GM21619 (cell line): ENCODE measurements at regions not wholly inside any gene's neighbourhood (a gene's known extent, or its start where the extent isn't known, plus 50 kb on each side); places are given as distances from the start of the nearest gene placed in this dataset.
"Not testable (repeated sequence)": the region's sequence is repeated elsewhere in the genome, so short reads cannot be mapped to it uniquely, and the experiment has no call there.

Source experiments
- ATAC-seq: cut with Tn5 transposase; IDR thresholded peaks from one replicate; pipeline ENCODE4 v1.9.1; 2021; ENCODE audit not compliant: unreplicated experiment

GRCh38 chr17:63249256-63250004, 196.7 kb downstream of the CYB561 start:
- no peak for ATAC-seq

DNA sequence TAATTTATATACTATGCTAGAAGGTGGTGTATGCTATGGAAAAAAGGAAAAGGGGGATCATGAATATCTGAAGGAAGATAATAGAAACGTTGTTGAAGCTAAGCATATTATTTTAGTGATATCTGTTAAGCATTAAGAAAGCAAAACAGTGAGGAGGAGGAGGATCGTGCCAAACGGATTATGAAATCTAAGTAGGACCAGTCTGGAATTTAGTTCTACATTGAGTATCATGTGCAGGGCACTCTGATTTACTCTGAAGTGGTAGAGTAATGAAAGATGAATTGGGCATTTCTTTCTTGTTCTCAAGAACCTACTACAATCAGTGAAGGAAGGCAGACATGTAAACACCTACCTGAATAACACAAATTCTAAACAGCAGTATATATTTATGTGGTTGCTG, 195.3 kb downstream of the CYB561 start:
- no peak for ATAC-seq

DNA sequence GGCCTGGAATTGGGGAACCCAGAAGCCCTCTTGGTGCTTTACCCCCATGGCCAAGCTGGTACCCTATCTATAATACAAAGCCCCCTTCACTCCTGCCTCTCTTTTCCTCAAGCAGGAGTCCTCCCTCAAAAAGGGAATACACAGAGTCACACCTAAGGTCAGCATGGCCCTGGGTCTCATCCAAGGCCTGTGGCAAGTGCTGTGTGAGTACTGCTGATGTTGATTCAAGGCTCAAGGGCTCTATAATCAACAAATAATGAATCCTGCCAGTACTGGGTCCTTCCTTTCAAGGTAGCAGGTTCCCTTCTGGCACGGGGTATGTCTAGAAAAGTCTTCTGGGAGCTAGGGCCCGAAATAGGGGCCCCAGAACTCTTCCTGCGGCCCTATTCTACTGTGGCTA, 187.3 kb downstream of the CYB561 start:
- ATAC-seq: no peak

DNA sequence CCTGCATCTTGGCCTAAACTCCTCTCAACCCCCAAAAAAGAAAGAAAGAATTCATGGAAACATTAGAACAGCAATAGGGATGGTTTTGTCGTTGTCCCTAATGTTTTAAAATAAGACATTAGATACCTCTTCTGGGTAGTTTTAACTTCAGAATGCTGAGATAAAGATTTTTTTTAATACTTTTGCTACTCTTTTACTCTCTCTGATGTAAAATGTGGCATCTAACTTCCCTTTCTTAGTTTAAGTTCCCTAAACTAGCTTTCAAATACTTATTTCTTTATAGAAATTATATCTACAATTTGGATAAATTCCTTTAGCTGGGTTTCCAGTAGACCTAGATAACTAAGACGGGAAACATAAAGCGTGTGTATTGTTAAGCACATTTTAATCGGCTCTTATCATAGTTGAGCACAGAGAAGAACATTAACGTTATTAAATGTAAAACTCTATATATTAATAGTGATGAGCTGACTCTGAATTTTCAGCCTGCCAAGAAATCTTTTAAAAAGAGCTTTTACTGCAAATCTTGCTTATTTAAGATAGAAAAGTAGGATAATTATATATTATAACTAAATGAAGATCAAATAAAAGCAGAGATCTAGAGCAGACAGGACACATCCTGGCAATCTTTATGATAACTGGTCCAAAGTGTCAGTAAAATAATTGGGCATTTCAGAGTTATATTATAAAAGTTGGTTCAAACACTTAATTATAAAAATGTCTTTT, 183.2 kb downstream of the CYB561 start:
- ATAC-seq: no peak

- ATAC-seq: no peak
Observed at GRCh38 chr17:63265526-63265925, 180.6 kb downstream of the CYB561 start.

DNA sequence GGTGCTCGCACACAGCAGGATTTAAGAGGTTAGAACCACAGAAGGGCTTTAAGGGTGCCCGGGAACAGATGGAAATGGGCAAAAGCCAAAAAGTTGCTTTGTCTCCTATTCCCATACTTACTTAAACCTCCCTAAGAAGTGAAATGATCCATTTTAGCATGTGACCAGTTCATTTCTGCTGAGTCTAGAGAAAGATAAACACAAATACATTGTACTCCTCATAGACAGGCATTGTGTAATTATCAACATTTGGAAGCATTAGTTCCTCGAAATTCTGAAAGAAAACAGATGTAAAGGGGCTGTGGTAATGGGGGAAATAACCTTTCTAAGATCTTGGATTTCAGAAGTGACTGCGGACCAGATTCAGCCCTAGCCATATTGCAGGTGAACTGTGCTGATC, 178.3 kb downstream of the CYB561 start:
- ATAC-seq: no peak

DNA sequence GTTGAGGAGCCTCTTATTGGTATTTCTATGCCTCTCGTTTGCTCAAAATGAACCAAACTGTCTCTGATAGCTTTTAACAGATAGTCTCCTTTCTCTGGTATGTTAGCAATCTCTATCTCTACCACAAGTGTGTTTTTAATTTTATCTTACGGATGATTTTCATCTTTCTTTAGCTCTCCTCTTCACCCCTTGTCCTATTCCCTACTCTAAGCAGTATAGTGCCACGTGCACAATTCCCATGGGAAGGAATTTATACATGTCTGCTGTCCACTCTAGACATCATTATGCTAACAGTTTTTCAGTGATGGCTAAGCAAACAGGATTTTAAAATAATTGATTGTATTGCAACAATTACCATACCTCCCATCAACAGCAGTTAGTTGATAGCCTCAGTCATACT, 177.3 kb downstream of the CYB561 start:
- ATAC-seq: no peak

DNA sequence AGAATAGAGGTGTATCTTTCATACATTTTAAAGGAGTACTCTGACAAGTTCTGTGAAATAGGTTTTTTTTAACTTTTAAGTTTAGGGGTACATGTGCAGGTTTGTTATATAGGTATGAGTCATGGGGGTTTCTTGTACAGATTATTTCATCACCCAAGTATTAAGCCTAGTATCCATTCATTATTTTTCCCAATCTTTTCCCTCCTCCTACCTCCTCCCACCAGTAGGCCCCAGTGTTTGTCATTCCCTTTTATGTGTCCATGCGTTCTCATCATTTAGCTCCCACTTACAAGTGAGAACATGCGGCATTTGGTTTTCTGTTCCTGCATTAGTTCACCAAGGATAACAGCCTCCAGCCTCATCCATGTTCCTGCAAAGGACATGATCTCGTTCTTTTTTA, 175.5 kb downstream of the CYB561 start:
- ATAC-seq: no peak

DNA sequence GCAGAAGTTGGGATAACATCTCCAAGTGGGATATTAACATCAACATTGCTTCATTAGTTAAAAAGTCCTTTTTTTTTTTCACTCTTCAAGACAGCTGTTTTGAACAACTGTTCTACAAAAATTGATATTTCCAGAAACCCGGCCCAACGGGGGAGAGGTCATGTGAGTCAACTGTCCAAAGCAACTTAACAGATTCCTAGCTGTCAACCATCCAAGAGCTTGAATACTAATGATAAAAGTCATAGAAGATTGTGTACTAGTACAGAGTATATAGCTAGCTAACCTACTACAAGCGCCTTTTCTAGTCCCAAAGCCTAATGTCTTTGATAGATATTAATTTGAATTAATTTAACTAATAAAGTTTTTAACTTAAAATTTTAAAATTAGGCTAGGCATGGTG, 172.0 kb downstream of the CYB561 start:
- ATAC-seq: no peak

DNA sequence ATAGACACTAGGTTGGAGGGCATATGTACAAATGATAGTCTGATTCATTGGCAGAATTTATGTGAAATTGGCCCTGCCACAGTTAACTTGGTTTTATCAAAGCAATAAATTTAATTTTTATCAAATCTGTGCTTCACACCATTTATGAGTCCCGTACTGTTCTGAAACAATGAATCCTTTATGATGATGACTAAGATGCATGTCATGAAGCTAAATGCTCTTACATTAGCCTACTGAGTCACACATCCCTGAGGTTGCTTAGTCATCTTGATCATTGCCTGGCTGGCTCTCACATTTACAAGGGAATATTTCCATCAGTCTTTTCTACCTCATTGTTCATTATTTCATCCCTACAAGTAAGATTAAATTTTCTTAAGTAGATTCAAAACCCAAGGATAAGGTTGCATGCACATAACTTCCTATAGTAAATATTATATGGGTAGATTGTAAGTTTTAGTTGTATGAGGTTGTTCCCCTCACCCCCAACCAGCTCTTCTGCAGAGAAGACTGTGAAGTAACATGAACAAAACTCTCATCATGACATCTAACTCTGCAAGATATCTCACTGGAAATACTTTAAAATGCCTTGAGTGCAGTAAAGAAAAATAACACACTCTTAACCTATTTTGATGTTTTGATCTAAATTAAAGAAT, 170.7 kb downstream of the CYB561 start:
- ATAC-seq: no peak

DNA sequence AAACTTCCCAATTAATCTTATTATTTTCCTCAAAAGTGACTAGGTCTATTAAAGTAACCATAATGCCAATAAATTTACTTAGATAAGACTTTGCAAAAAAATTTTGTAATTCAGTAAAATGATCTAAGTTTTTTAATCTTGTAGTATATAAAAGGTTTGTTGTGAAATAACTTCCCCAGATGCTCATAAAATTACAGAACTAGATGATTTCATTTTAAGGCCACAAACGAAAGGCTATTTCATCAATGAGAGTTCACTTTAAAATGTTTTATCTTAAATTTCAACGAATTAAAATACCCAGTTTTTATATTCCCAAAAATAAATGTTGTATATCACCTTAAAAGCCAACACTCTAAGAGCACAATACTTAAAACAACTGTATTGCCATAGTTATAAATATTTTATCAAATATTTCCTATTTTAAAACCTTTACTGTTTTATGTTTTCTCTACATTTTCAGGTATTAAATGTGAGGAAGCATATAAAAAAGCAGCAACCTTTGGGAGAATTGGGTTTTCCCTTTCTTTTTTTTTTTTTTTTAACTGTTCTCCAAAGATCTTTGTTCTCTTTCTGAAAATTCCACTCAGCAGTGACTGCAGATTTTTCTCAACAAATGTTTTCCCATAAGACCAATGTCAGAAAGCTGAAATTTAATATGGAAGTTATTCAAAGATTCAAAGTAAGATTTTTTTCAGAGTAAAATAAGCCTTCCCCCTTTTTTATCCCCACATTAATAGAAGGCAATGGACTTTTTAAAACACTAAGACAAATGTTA, 169.9 kb downstream of the CYB561 start:
- ATAC-seq: no peak

- no peak for ATAC-seq
Observed at GRCh38 chr17:63276821-63277220, 169.3 kb downstream of the CYB561 start.

DNA sequence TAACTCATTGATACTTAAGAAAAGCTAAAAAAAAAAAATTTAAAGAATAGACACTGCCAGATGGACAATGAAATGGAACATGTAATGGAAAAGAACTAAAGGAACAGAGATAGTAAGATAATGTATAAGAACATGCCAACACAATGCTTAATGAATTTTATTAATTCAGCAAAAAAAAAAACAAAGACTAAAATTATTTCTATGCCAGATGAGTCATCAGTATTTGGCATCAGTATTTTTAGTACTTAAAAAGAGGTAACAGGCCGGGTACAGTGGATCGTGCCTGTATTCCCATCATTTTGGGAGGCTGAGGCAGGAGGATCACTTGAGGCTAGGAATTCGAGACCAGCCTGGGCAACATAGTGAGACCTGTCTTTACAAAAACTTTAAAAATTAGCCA, 168.5 kb downstream of the CYB561 start:
- ATAC-seq: no peak

DNA sequence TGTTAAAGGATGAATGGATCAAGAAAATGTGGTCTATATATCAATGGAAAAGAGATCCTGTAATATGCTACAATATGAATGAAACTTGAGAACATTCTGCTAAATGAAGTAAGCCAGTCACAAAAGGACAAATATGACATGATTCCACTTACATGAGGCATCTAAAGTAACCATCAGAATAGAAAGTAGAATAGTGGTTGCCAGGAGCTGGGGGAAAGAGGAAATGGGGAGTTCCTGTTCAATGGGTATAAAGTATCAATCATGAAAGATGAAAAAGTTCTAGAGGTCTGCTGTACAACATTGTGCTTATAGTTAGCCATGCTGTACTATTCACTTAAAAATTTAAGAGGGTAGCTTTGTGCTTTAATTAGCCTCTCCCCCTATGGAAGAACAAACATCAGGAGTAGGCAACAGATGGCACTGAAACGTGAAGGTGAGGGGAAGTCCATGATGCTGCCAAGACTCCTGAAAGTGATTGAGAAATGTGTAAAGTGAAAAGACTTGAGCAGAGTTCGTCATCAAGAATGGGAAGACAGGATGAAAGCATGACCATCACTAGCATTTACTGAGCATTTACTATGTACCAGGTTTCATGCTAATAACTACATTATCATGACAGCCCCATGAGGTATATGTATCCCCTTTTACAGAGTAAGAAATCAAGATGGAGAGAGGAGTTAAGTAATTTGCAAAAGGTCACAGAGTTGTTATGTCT, 167.2 kb downstream of the CYB561 start:
- no peak for ATAC-seq

DNA sequence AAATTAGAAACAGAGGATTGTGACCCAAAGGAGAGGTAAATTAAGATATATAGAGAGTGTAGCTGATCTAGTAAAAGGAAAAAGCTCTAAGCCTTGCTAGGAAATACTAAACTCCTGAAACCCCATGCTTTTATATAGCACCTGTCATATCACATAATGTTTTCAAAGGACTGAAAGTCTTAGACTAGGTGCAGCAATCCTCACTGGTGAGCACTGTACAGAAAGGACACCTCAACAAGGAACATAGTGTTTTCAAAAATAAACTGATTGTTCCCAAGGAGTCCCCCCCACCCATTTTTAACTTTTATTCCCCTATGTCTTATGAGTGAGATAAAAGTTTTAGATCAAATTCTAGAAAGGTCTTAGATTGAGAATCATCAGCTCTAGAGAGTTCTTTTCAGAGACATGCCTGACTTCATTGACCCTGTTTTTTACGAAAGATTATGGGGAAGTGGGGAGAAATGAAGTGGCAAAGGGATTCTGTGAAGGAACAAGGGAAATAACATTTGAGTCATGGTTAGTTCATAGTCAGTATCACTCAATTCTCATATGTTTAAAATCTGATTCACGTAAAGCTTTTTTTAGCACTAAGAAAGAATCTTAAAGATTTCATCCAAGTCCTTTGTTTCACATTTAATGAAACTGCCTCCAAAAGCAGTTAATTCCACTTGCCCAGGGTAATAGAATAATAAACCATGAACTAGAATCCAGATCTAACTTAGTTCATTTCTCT, 166.4 kb downstream of the CYB561 start:
- no peak for ATAC-seq

GRCh38 chr17:63282455-63282854, 163.7 kb downstream of the CYB561 start:
- peak; percentile 63 for ATAC-seq

GRCh38 chr17:63285551-63285950, 160.6 kb downstream of the CYB561 start:
- ATAC-seq: no peak

GRCh38 chr17:63286254-63286653, 159.9 kb downstream of the CYB561 start:
- ATAC-seq: no peak

GRCh38 chr17:63287006-63287405, 159.1 kb downstream of the CYB561 start:
- ATAC-seq: not testable (repeated sequence)

GRCh38 chr17:63289931-63290330, 156.2 kb downstream of the CYB561 start:
- no peak for ATAC-seq
